Ascending aorta (tissue), 2 donors: ENCODE measurements at regions not wholly inside any gene's neighbourhood (a gene's known extent, or its start where the extent isn't known, plus 50 kb on each side); places are given as distances from the start of the nearest gene placed in this dataset.

Experiments
- DNase-seq, 2 donors: peaks; one replicate each; pipeline ENCODE4 v3.0.0-alpha.2; 2019; ENCODE audit warnings: low spot score in 2 of 2
- H3K27ac ChIP-seq, 2 donors: fragments of 200-600 bp; sonication (generic); one replicate each; pipeline ENCODE4 v1.5.1; 2016 to 2017; ENCODE audit warnings: mild to moderate bottlenecking in 1 of 2
- H3K27me3 ChIP-seq: fragments of 200-600 bp; sonication (generic); one replicate; pipeline ENCODE4 v1.5.1; 2017
- H3K36me3 ChIP-seq, 2 donors: fragments of 200-600 bp; sonication (generic); one replicate each; pipeline ENCODE4 v1.5.1; 2016
- H3K4me1 ChIP-seq, 2 donors: fragments of 200-600 bp; sonication (generic); one replicate each; pipeline ENCODE4 v1.5.1; 2016 to 2017; ENCODE audit warnings: mild to moderate bottlenecking in 1 of 2
- H3K4me3 ChIP-seq, 2 donors: fragments of 200-600 bp; sonication (generic); one replicate each; pipeline ENCODE4 v1.5.1; 2016 to 2017; ENCODE audit warnings: mild to moderate bottlenecking in 1 of 2
- H3K9me3 ChIP-seq, 2 donors: fragments of 200-600 bp; sonication (generic); one replicate each; pipeline ENCODE4 v1.5.1; 2016
- intact Hi-C: fragments of 100-400 bp; cut with DNase I; formaldehyde crosslinking; loops from one replicate; pipeline ENCODE4 v1.15.1; 2023
- TF ChIP-seq, protein P1 (sequence below), 3 experiments: fragments of 200-600 bp in 2 of 3; fragments of 450-650 bp in 1 of 3; sonication (generic) in 2 of 3; IDR thresholded peaks; one replicate each; pipeline ENCODE4 v1.5.1; 2016 to 2019; ENCODE audit warnings: antibody characterized with exemption in 3 of 3, mild to moderate bottlenecking in 1 of 3, moderate library complexity in 1 of 3

DNA sequence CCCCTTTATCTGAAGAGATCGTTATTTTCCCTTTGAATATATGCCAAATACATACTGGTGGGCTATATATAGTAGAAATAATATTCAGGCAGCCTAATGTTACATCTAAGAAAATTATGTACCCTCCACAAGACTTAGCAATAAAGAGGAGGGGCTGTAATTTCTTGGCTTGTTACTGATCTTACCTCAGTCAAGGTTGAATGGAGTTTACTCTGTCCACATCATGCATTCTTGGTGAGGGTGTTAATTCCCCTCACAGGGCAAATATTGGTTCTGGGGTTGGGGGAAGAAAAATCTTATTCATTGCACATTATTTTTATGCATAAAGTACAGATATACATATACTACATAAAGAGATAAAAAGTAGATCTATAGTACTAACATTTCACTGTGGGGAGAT, 145.8 kb upstream of the ANK3 start:
- DNase-seq: no peak
- TF ChIP-seq, protein P1, sequence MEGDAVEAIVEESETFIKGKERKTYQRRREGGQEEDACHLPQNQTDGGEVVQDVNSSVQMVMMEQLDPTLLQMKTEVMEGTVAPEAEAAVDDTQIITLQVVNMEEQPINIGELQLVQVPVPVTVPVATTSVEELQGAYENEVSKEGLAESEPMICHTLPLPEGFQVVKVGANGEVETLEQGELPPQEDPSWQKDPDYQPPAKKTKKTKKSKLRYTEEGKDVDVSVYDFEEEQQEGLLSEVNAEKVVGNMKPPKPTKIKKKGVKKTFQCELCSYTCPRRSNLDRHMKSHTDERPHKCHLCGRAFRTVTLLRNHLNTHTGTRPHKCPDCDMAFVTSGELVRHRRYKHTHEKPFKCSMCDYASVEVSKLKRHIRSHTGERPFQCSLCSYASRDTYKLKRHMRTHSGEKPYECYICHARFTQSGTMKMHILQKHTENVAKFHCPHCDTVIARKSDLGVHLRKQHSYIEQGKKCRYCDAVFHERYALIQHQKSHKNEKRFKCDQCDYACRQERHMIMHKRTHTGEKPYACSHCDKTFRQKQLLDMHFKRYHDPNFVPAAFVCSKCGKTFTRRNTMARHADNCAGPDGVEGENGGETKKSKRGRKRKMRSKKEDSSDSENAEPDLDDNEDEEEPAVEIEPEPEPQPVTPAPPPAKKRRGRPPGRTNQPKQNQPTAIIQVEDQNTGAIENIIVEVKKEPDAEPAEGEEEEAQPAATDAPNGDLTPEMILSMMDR (IDR thresholded peaks at IDR 0.05): no peak
- Histone ChIP-seq H3K4me1 (no peaks in the 10 kb centered on the region), H3K9me3 (no peaks in the 10 kb centered on the region), H3K27ac (no peak overlapping the region), H3K4me3 (no peak overlapping the region), H3K36me3 (no peaks in the 10 kb centered on the region), H3K27me3 (no peaks in the 10 kb centered on the region)
- intact Hi-C loops: no loop called here

DNA sequence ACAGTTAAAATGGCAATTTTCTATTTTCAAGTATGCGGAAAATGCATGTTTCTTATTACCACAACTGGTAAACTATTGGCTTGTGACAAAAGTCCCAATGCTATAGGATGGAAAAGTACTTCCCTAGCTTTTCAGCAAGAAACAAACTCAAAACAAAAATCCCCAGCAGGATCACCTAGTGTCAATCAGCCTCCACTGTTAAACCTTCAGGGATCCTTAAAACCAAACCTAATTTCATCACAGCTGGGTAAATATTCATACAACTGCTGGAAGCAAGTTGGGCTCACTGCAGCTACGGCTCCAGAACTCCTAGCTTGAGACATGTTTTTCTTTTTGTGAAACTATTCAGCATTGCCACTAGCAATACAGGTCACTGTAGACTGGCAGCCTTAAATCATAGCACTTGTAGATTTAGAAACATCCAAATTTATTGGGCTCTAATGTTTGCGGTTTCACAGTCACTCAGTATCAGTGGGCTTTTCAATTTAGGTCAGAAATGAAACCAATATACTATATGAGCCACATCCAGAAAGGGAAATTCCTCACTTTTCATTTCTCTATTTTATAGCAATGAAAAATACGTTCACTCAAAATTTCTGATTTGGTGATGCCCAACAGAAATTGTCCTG, 145.2 kb upstream of the ANK3 start:
- no peaks in the 10 kb centered on the region for H3K4me1 ChIP-seq
- DNase-seq: no peak
- TF ChIP-seq, protein P1 (IDR thresholded peaks at IDR 0.05): no peak
- H3K27me3 ChIP-seq: no peaks in the 10 kb centered on the region
- no peak overlapping the region for H3K4me3 ChIP-seq
- no peaks in the 10 kb centered on the region for H3K36me3 ChIP-seq
- no peak overlapping the region for H3K27ac ChIP-seq
- H3K9me3 ChIP-seq: no peaks in the 10 kb centered on the region
- intact Hi-C loops: no loop called here

DNA sequence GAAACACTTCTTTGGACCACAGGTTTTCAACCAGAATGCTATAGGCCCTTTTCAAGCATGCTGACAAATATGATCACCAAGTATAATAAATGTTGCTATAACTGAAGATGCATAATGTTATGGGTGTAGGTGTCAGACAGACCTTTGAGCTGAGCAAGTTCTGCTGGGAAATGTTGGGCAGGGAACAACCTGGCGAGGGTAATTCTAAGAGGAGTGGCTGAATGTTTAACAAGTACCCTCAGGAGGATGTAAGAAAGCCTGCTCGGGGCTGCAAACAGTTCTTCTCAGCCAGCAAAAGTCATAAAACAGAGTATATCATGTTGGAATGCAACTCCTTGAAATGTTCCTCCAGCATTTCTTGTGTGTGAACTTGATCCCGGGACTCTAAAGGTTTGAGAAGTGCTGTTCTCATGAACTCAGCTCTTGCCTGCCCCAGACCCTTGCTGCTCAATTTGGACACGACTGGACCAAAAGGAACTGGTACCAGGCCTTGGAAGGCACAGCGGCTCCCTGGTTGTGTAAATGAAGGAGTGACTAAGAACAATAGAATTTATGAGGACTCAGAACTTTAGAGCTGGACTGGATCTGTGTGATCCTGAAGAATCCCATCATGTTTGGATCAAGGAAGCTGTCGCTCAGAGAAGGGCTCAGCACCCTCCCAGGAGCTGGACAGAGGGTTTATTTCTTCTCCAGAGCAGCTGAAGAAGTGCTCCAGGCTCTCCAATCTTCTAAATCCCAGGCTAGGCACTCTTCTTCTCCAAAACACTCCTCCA, 143.2 kb upstream of the ANK3 start:
- intact Hi-C loops: no loop called here
- Histone ChIP-seq H3K27me3 (no peaks in the 10 kb centered on the region), H3K9me3 (no peaks in the 10 kb centered on the region), H3K27ac (no peak overlapping the region), H3K36me3 (no peaks in the 10 kb centered on the region), H3K4me3 (no peak overlapping the region), H3K4me1 (no peaks in the 10 kb centered on the region)
- TF ChIP-seq, protein P1 (IDR thresholded peaks at IDR 0.05): no peak
- DNase-seq: no peak

- TF ChIP-seq, protein P1 (IDR thresholded peaks at IDR 0.05): no peak
- H3K4me1 ChIP-seq: no peaks in the 10 kb centered on the region
- H3K36me3 ChIP-seq: no peaks in the 10 kb centered on the region
- intact Hi-C loops: no loop called here
- H3K27ac ChIP-seq: no peak overlapping the region
- H3K4me3 ChIP-seq: no peak overlapping the region
- no peaks in the 10 kb centered on the region for H3K27me3 ChIP-seq
- H3K9me3 ChIP-seq: no peaks in the 10 kb centered on the region
- no peak for DNase-seq
These were observed 141.3 kb upstream of the ANK3 start for GRCh38 chr10:60531006-60531405.

- Histone ChIP-seq H3K9me3 (no peaks in the 10 kb centered on the region), H3K4me1 (no peaks in the 10 kb centered on the region), H3K36me3 (no peaks in the 10 kb centered on the region), H3K4me3 (no peak overlapping the region), H3K27me3 (no peaks in the 10 kb centered on the region), H3K27ac (no peak overlapping the region)
- intact Hi-C loops: no loop called here
- TF ChIP-seq, protein P1 (IDR thresholded peaks at IDR 0.05): no peak
- no peak for DNase-seq
These were observed 138.0 kb upstream of the ANK3 start for GRCh38 chr10:60527676-60528075.
